ENCODE measurements at regions not wholly inside any gene's neighbourhood (a gene's known extent, or its start where the extent isn't known, plus 50 kb on each side); places are given as distances from the start of the nearest gene placed in this dataset.

GRCh38 chr13:84481958-84482357, 599.7 kb upstream of the SLITRK1 start:
- no peaks in the 10 kb centered on the region for H3K4me1 Mint-ChIP-seq
- Histone ChIP-seq H2AFZ (ENCODE audit: insufficient read depth, low read depth, low read length, poor library complexity, severe bottlenecking) (no peak overlapping the region), H3K4me1 (ENCODE audit: control insufficient read depth in 2 of 2, insufficient read depth in 2 of 2, low read length in 2 of 2) (no peaks in the 10 kb centered on the region), H3K36me3 (replicated peaks in 1 of 2; ENCODE audit: control extremely low read depth in 1 of 2, control insufficient read depth in 1 of 2, extremely low read depth in 1 of 2, insufficient read depth in 2 of 2, low read length in 1 of 2) (no peaks in the 10 kb centered on the region), H3K27me3 (replicated peaks in 1 of 4; ENCODE audit: control extremely low read depth in 1 of 4, control insufficient read depth in 3 of 4, insufficient read depth in 4 of 4, low read length in 3 of 4) (no peaks in the 10 kb centered on the region), H4K20me1 (ENCODE audit: control insufficient read depth, insufficient read depth, low read length, poor library complexity, severe bottlenecking) (no peaks in the 10 kb centered on the region), H3K27ac (ENCODE audit: low read length in 2 of 2) (no peak overlapping the region), H3K4me3 (ENCODE audit: control extremely low read depth in 1 of 5, extremely low read depth in 1 of 5, insufficient read depth in 1 of 5, low read depth in 2 of 5, low read length in 4 of 5) (no peak overlapping the region), H3K9me3 (ENCODE audit: control extremely low read depth in 1 of 3, control insufficient read depth in 2 of 3, insufficient read depth in 1 of 3, low read length in 2 of 3) (no peaks in the 10 kb centered on the region), H3K4me2 (replicated peaks; ENCODE audit: low read depth, low read length, poor library complexity, severe bottlenecking) (no peak overlapping the region), H3K9ac (ENCODE audit: low read length) (no peak overlapping the region), H3K79me2 (ENCODE audit: control insufficient read depth, insufficient read depth, low read length) (no peaks in the 10 kb centered on the region)
- ChIA-PET POLR2A (no interaction called here), CTCF (no interaction called here)
- no peak overlapping the region for H3K27ac Mint-ChIP-seq
- H3K27me3 Mint-ChIP-seq: no peaks in the 10 kb centered on the region
- DNase-seq (no peak), ATAC-seq (ENCODE audit: low read depth) (no peak)
- intact Hi-C loops (cut with micrococcal nuclease): no loop called here
- H3K4me3 Mint-ChIP-seq: no peak overlapping the region
- TF ChIP-seq EZH2 (IDR thresholded peaks at IDR 0.05; ENCODE audit: borderline replicate concordance, insufficient read depth, low read depth, low read length, poor library complexity, severe bottlenecking): no peak
- TF ChIP-seq, protein P1, sequence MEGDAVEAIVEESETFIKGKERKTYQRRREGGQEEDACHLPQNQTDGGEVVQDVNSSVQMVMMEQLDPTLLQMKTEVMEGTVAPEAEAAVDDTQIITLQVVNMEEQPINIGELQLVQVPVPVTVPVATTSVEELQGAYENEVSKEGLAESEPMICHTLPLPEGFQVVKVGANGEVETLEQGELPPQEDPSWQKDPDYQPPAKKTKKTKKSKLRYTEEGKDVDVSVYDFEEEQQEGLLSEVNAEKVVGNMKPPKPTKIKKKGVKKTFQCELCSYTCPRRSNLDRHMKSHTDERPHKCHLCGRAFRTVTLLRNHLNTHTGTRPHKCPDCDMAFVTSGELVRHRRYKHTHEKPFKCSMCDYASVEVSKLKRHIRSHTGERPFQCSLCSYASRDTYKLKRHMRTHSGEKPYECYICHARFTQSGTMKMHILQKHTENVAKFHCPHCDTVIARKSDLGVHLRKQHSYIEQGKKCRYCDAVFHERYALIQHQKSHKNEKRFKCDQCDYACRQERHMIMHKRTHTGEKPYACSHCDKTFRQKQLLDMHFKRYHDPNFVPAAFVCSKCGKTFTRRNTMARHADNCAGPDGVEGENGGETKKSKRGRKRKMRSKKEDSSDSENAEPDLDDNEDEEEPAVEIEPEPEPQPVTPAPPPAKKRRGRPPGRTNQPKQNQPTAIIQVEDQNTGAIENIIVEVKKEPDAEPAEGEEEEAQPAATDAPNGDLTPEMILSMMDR (IDR thresholded peaks at IDR 0.05): no peak
- no CpG with 5 or more reads among the region's 1 CpG for WGBS (ENCODE audit: insufficient coverage)
- no peaks in the 10 kb centered on the region for H3K9me3 Mint-ChIP-seq (ENCODE audit: insufficient read depth)

DNA sequence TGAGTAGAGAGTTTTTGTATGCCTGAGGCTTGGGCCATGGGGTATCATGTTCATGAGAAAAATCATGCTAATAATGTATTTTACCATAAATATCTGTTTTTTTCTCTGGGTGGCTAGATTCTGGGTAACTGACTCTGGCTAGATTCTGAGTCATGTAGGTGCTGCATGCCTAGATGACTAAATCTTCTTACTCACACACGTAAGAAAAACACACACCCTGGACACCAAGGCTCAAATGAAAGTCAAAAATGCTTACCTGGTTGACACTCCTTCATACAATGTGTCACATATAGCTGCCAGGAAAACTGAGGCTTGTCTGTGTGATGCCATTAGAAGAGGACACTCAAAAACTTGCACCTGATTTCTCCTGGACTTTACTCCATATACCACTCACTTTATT, 597.4 kb upstream of the SLITRK1 start:
- Histone ChIP-seq H3K36me3 (replicated peaks in 1 of 2; ENCODE audit: control extremely low read depth in 1 of 2, control insufficient read depth in 1 of 2, extremely low read depth in 1 of 2, insufficient read depth in 2 of 2, low read length in 1 of 2) (no peaks in the 10 kb centered on the region), H3K9ac (ENCODE audit: low read length) (no peak overlapping the region), H3K4me1 (ENCODE audit: control insufficient read depth in 2 of 2, insufficient read depth in 2 of 2, low read length in 2 of 2) (no peaks in the 10 kb centered on the region), H3K4me3 (ENCODE audit: control extremely low read depth in 1 of 5, extremely low read depth in 1 of 5, insufficient read depth in 1 of 5, low read depth in 2 of 5, low read length in 4 of 5) (no peak overlapping the region), H3K79me2 (ENCODE audit: control insufficient read depth, insufficient read depth, low read length) (no peaks in the 10 kb centered on the region), H3K27me3 (replicated peaks in 1 of 4; ENCODE audit: control extremely low read depth in 1 of 4, control insufficient read depth in 3 of 4, insufficient read depth in 4 of 4, low read length in 3 of 4) (no peaks in the 10 kb centered on the region), H3K9me3 (ENCODE audit: control extremely low read depth in 1 of 3, control insufficient read depth in 2 of 3, insufficient read depth in 1 of 3, low read length in 2 of 3) (no peaks in the 10 kb centered on the region), H2AFZ (ENCODE audit: insufficient read depth, low read depth, low read length, poor library complexity, severe bottlenecking) (no peak overlapping the region), H3K27ac (ENCODE audit: low read length in 2 of 2) (no peak overlapping the region), H4K20me1 (ENCODE audit: control insufficient read depth, insufficient read depth, low read length, poor library complexity, severe bottlenecking) (no peaks in the 10 kb centered on the region), H3K4me2 (replicated peaks; ENCODE audit: low read depth, low read length, poor library complexity, severe bottlenecking) (no peak overlapping the region)
- no peak for DNase-seq
- POLR2A ChIA-PET: no interaction called here
- Mint-ChIP-seq H3K4me3 (no peak overlapping the region), H3K27me3 (no peaks in the 10 kb centered on the region), H3K27ac (no peak overlapping the region), H3K9me3 (ENCODE audit: insufficient read depth) (no peaks in the 10 kb centered on the region), H3K4me1 (no peaks in the 10 kb centered on the region)
- ATAC-seq (ENCODE audit: low read depth): no peak
- CTCF ChIA-PET: no interaction called here
- TF ChIP-seq, protein P1 (IDR thresholded peaks at IDR 0.05): no peak
- TF ChIP-seq EZH2 (IDR thresholded peaks at IDR 0.05; ENCODE audit: borderline replicate concordance, insufficient read depth, low read depth, low read length, poor library complexity, severe bottlenecking): no peak
- WGBS (ENCODE audit: insufficient coverage): no CpG with 5 or more reads among the region's 1 CpG
- intact Hi-C loops (cut with micrococcal nuclease): no loop called here

All from B cell (primary cell).